ENCODE measurements at regions not wholly inside any gene's neighbourhood (a gene's known extent, or its start where the extent isn't known, plus 50 kb on each side); places are given as distances from the start of the nearest gene placed in this dataset.
A peak's percentile ranks its signal among the peaks of the same experiment; 100 is the strongest.
"Not testable (repeated sequence)": the region's sequence is repeated elsewhere in the genome, so short reads cannot be mapped to it uniquely, and the experiment has no call there.

DNA sequence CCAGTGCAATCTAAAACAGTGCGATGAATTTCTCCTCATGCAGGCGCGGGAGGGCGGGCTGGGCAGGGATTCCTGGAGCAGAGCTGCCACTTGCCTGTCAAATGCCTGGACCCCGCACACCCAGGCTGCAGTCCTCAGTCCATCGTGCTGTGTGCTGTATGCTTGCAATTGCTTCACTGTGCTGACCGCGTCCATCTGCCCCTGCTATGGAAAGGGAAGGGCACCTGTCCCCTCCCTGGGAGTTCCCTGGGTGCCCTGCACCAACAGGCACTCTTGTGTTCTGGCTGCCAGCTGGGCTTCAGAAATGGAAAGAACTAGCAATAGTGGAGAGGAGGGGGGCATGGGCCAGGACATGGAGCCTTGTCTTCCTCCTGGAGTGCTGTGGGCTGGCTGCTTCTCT, 185.4 kb upstream of the B3GAT1 start:
- DNase-seq (ENCODE audit: low read depth), result no peak

DNA sequence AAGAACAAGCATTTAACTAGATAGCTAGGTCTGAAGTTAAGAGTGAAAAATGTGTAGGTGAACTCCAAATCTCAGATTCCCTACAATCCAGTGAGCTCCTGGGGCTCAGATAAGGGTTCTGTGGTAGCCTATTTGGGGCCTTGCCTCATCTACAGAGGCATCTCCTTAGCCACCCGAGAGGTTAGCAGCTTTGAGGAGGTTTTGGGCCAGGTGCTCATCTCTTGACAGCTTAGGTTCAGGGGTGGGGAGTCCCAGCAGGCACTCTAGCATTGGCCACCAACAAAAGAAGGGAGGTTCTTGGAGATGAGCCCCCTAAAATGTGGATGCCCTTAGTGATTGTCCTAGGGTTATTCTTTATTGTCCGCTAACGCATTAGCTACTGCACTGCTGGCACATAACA, 184.4 kb upstream of the B3GAT1 start:
- DNase-seq (ENCODE audit: low read depth), result no peak

DNA sequence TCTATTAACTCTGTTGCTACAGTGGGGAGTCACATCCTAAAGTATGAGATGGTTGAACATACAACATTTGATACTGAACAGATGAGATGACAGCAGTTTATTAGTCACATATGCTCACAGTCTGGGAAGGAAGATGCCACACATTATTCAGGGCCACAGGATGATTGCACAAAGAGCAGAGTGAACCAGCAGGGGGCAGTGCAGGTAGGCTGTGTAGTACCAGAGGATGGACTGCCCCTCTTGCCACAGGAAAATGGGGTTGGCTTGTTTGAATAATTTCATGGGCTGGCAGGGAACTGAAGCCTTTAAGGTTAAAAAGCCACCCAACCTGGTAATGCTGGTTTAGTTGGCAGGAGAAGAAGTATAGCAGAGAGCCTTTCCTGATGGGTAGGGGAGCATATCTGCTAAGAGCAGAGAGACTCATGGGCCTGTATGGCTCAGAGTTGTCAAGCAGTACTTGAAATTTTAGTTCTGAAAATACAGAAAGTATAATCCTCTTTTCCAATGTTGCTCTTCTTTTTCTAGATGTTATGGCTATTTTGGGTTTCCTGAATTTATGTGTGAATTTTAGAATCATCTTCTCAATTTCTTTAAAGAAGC, 180.4 kb upstream of the B3GAT1 start:
- peak; percentile 26 for DNase-seq (ENCODE audit: low read depth)

DNA sequence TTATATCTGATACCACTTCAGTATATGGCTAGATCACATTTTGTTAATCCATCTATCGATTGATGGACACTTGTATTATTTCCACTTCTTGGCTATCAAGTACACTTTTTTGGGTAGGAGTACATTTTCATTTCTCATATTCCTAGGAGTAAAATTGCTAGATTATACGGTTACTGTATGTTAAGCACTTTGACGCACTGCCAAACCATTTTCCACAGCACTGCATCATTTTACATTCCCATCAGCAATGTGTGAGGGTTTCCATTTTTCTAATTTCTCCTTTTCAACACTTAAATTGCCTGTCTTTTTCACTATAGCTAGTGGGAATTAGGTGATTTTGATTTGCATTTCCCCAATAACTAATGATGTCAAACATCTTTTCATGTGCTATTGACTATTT, 179.3 kb upstream of the B3GAT1 start:
- DNase-seq (ENCODE audit: low read depth), result no peak

DNA sequence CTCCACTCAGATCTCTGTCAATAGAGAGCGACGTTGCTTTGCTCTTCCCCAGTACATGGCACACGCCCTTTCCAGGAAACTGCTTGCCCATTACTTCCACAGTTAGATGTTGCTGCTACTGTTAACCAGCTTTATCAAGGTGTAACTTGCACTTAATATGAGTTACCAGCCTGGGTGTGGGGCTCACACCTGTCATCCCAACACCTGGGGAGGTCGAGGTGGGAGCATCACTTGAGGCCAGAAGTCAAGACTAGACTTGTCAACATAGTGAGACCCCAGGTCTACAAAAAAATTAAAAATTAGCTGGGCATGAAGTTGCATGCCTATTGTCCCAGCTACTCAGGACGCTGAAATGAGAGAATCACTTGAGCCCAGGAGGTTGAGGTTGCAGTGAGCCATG, 177.1 kb upstream of the B3GAT1 start:
- DNase-seq (ENCODE audit: low read depth), result no peak

DNA sequence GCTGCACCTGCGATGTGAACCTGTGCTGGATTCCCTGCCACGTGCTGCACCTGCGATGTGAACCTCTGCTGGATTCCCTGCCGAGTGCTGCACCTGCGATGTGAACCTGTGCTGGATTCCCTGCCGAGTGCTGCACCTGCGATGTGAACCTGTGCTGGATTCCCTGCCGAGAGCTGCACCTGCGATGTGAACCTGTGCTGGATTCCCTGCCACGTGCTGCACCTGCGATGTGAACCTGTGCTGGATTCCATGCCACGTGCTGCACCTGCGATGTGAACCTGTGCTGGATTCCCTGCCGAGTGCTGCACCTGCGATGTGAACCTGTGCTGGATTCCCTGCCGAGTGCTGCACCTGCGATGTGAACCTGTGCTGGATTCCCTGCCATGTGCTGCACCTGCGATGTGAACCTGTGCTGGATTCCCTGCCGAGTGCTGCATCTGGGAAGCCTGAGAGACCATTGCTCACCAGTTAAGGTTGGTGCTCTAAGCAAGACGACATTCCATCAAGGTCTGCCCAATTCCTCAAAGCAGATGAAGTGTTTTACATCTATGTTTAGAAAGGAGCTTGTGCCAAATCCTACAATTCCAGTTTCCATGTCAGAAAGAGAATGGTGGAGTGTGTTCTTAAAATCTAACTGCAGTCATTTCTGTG, 176.5 kb upstream of the B3GAT1 start:
- DNase-seq (ENCODE audit: low read depth), result not testable (repeated sequence)

DNA sequence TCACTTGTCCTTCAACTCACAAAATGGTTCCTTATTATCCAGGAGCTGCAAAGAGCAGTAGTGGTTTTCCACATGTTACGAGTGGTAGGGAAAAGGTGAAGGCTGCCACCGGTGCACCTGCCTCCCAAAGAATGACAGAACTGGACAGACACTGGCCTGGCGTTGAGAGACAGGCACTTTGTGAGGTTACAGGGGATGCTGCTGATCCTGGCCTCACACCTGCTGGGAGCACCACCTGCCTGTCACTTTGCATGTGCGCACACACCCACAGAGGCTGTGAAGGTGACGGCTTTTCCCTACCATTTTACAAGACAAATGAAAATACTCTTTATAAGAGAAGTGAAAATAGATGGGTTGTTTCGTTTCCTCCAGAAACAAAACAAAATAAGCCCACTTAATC, 175.3 kb upstream of the B3GAT1 start:
- DNase-seq (ENCODE audit: low read depth), result no peak

DNA sequence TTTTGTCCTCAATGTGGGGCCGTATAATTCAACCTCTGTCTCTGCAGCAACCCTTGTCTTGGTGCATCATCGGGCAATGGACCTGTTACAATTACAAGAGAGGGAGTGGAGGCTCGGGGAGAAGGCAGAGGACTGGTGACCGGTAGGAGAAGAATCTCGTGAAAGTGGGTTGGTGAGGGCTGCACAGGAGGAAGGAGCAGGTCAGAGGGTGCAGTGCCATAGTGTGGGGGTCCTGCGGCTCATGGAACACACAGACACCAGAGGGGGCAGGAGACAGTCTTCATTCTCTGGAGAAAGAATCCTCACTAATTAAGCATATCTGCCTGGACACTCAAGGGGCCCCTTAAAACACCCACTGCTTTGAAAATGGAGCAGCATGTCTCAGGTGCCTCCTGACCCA, 174.7 kb upstream of the B3GAT1 start:
- DNase-seq (ENCODE audit: low read depth), result no peak

DNA sequence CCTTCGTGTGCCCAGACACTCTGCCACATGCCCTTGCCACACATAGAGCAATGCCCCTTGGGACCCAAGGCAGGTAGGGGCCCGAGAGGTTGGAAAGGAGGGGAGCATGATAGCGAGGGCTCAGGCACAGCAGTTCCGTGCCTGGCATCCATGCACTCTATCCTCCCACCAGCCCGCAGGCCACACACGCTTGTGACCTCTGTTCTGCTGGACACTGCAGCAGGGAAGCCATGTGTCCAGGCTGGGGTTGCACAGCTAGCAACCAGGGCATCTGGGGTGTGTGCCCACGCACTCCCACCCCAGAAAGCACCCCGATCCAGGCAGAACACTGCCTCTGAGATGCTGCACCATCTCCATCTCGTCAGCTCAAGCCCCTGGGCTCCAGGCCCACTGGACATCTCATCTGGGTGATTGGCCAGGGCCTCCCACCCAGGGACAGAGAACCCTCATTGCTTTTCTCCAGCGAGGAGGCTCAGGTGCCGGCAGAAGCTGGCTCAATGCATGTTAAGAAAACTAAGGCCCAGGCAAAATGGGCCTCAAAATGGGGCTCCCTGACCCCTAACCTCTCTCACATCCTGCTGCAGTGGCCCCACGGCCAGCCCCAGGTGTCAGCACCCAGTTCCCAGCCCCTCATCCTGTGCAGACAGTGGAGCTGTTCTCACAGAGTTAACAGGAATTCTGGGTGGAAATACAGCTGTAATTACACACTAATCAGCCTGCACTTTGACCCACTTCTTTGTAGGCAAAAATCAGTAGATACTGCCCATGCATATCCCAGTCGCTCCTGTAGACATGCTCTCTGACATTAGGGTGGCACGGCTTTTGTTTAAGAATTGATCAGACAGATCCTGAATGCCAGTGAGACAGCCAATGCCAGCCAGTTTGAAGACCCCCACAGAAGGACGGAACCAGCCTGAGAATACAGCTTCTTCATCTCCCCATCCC, 173.9 kb upstream of the B3GAT1 start:
- DNase-seq (ENCODE audit: low read depth), result no peak

DNA sequence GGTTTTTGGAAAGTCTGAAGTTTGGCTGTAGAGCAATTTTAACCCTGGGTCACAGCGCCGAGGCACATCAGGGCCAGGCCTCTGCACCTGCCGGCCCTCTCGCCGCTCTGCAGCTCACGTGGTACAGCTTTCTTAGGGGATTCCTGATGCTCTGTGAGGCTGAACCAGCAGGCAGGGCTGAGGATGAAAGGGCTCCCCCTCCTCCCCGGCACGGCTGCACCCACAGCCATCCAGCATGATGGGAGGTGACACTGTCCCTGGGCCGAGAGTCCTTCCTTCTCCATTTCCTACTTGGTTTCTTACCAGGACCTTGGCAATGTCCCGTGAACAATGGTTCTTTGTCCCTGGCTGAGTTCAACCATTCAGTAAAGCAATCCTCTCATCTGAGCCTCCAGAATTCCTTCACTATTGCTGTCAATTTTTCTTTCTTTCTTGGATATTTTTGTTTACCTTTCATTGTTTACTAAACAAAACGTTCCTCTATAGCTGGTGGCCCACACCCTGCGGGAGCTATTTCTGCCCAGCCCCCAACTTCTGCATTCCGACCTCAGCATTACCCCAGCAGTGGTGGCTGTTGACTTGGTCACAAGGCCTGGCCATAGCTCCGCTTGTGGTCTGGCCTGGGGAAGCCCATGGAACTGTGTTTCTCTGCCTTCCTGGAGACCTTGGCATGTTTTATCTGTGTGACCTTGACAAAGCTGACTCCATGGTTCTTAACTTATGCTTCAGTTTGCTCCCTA, 172.8 kb upstream of the B3GAT1 start:
- no peak for DNase-seq (ENCODE audit: low read depth)

DNA sequence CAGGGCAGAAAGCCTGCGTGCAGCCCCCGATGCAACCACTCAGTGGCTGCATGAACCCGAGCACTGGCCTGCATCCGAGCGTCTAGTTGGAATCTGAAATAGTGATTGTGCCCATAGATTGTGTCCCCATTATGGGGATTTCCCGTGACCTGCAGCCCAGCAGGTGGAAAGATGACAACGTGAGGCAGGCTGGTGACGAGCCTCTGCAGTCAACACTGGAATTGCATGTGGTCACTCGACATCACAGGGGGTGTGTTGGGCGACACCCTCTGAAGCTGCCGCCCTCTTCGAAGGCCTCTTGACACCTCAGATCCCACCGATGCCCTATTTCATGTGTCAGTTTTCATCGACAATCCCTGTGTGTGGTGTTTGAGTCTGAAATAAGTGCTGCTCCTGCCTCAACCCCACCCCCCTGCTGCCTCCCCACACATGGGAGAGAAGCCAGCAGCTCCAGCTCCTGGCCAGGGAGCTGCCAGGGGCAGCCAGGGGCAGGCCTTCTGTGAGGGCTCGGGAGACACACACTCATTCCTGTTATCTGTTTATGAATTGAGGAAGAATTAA, 172.0 kb upstream of the B3GAT1 start:
- no peak for DNase-seq (ENCODE audit: low read depth)

DNA sequence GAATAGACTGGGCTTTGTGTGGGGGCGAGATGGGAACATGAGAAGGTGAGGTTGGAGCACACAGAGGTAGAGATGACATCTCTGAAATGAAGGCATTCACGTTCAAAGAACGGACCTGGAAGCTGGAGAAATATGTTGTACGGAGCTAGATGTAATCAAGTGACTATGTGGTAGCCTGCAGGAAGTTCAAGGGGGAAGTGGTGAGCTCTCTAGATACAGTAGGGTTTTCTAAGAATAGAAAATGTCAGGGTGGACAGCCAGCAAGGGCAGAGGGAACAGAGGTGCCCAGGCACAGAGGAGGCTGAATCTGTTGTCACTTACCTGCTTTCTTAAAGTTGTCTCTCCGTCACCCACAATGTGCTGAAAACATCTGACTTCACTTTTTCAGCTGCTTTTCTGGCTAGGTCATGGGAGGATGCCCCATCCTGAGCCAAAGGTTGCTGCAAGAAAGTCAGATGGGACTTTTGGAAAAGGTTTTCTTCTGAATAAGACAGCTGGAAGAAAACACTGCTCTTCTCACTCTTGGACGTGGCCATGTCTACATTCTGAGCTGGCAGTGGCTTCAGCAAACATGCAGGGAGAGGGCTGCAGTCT, 171.5 kb upstream of the B3GAT1 start:
- DNase-seq (ENCODE audit: low read depth), result no peak

DNA sequence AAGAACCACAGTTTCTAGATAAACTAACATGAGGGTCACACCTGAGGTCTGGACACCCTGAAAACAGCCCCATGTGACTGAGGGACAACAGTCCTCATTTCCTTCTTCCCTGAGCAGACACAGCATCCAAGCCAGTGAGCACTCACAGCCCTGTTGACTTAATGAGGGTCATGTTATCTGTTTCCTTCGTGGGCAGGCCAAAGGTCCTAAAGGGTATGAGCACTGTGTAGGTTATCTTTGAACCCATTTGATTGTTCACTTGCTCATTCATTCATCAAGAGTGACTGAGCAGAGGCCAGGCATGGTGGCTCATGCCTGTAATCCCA, 170.7 kb upstream of the B3GAT1 start:
- DNase-seq (ENCODE audit: low read depth), result no peak

DNA sequence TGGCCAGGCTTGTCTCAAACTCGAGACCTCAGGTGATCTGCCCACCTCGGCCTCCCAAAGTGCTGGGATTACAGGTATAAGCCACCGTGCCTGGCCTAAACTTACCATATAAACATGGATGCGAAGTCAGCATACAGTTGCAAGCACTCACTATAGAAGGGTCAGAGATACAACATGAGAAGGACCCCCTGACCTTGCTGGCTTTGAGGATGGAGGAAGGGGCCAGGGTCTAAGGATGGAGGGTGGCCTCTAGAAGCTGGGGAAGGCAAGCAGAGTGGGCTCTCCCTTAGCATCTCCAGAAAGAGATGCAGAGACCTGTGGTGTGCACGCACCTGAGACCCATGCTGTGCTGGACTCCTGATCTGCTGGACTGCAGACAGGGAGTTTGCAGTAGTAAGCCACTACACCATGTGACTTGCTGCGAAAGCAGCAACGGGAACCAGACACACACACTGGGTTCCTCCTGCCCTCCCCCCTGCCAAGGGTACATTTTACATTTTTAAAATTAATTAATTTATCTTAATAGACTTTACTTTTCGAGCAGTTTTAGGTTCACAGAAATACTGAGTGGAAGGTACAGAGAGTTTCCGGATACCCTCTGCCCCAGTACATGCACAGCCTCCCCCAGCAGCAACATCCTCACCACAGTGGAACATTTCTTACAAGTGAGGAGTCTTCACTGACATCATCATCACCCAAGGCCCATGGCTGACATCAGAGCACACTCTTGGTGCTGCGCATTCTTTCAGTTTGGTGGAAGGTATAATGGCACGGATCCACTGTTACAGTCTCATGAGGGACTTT, 170.1 kb upstream of the B3GAT1 start:
- DNase-seq (ENCODE audit: low read depth), result no peak

DNA sequence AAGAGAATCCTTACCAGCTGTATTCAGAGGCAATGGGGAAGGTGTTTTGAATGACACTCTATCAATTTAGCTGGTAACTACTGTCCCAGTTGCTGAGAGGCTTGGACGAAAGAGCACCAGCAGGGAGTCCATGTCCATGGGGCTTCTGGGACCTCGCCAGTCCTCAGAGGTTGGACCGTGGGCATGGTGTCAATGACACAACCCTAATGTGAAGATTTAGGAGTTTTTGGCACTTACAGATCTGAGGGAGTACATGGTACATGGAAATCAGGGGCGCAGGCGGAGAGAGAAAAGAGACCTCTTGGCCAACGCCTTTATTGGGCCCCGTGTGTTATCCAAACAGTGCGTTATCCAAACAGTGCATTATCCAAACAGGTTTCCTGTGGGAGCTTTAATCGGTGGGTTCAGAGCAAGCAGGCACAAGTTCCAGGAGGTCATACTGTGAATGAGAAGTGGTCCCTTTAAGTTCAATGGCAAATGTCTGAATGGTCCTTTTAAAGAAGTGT, 169.1 kb upstream of the B3GAT1 start:
- no peak for DNase-seq (ENCODE audit: low read depth)

DNA sequence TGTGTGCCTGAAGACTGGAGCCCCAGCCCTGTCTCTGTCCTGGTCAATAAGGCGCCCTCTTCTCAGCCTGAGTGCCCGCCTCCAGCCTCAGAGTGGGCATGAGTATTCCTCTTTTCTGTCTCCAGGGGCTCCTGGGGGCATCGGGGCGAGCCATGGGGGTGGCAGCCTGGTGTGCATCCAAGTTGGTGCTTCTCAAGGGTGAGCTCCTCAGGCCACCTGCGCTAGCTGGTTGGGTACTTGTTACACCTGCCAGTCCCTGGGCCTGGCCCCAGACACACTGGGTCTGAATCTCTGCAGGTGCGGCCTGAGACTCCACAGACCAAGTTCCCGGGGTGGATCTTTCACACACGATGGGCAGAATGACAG, 168.6 kb upstream of the B3GAT1 start:
- no peak for DNase-seq (ENCODE audit: low read depth)

DNA sequence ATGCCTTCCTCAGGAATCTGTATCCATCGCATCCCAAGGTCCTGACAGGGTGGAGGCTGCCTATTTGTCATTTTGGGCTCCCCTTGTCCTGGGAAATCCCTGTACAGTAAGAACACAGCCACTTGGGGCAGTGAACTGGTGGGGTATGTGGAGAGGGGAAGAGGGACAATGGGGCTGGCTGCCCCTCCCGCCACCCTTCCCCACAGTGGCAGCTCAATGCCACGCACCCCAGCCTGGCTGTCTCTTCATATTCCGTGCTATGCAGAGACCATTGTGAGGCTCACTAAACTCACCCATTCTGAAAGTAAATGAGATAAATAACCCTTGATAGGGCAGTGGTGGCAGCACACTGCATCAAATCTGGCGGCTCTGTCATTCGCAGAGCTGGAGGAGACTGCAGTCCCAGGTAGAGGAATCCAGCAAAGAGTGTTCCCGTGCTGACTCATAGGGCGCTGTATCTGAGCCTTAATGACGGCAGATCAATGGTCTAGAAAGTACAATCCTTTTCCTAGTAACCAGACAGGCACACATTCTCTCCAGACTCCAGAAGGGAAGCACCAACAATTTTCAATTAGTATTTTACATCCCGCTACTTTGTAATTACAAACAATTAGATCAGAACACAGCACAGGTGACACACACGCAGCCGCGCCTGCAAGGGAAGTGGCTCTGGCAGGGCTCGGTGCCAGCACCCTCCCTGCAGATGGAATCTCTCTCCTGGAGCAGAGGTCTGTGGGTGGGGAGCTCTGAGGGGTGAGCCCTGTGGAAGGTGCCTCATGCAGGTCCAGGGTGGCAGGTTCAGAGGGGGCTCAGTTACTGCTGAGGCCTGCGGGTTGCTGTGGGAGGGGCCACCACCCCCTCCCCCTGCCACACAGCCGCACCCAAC, 167.9 kb upstream of the B3GAT1 start:
- no peak for DNase-seq (ENCODE audit: low read depth)

DNA sequence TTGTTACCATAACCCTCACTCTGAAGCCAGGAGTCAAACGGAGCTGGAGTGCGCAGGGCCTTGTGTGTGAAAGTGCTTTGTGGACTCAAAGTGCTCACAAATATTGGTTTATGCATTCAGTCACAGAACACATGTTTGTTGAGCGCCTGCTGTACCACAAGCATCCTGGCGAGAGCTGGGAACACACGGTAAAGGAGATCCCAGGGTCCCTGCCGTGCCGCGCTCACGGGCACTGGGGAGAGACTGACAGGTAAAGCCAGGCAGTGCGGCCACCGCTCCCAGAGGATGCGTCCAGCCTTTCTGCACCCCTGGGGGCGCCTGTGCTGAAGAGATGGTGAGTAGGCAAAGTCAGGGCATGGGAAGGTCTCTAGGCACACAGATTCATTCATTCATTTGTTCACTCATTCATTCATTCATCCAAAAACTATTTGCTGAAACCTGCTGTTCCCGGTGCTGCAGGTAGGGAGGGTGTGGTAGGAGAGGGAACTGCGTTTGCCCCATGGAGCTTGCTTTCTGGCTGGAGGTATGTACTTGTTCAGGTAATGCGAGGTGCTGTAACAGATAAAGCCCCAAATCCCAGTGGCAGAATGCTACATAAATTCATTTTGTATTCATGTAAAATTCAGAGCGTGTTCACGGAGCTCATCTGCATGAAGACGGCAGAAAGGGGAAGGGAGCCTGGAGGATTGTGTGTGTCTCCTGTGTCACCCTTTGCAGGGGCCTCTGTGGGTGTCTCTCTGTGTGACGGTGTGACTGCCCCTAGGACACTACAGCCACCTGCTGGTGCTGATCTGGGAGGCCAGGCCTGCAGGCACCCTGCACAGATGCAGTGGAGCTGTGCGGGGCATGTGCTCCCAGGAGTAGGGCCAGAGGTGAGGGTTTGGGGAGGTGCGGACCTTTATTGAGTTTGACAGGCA, 167.0 kb upstream of the B3GAT1 start:
- DNase-seq (ENCODE audit: low read depth), result no peak

All from M059J (cell line).